GM12874 (cell line): ENCODE measurements at regions not wholly inside any gene's neighbourhood (a gene's known extent, or its start where the extent isn't known, plus 50 kb on each side); places are given as distances from the start of the nearest gene placed in this dataset.

Experiments used
- CTCF ChIP-seq: IDR thresholded peaks from 2 replicates; pipeline ENCODE4 v1.5.1; 2011; ENCODE audit warnings: low read depth, mild to moderate bottlenecking, control low read depth, low read length, moderate library complexity; ENCODE audit not compliant: insufficient read depth

GRCh38 chr20:50298554-50299324, 108.1 kb downstream of the CEBPB start:
- TF ChIP-seq CTCF = no peak

- TF ChIP-seq CTCF = no peak
Measured at GRCh38 chr20:50299325-50299629, 108.6 kb downstream of the CEBPB start.

- TF ChIP-seq CTCF = no peak
Measured at GRCh38 chr20:50301165-50301564, 110.5 kb downstream of the CEBPB start.

- TF ChIP-seq CTCF = no peak
Measured at GRCh38 chr20:50301712-50302111, 111.1 kb downstream of the CEBPB start.

GRCh38 chr20:50302341-50303057, 111.9 kb downstream of the CEBPB start:
- TF ChIP-seq CTCF = no peak

- TF ChIP-seq CTCF = no peak
Measured at GRCh38 chr20:50303573-50304500, 113.2 kb downstream of the CEBPB start.

- no peak for TF ChIP-seq CTCF
Measured at GRCh38 chr20:50304501-50304856, 113.8 kb downstream of the CEBPB start.
